ENCODE measurements at regions not wholly inside any gene's neighbourhood (a gene's known extent, or its start where the extent isn't known, plus 50 kb on each side); places are given as distances from the start of the nearest gene placed in this dataset.

GRCh38 chr20:10771435-10772140 lies 97.8 kb upstream of the JAG1 start:
- no peak for DNase-seq

GRCh38 chr20:10774357-10774943 lies 100.7 kb upstream of the JAG1 start:
- DNase-seq, result no peak

GRCh38 chr20:10777710-10778109 lies 103.9 kb upstream of the JAG1 start:
- DNase-seq, result no peak

- no peak for DNase-seq
Measured at GRCh38 chr20:10779911-10780310, 106.1 kb upstream of the JAG1 start.

- no peak for DNase-seq
Measured at GRCh38 chr20:10780901-10781300, 107.1 kb upstream of the JAG1 start.

- no peak for DNase-seq
Measured at GRCh38 chr20:10781526-10781925, 107.7 kb upstream of the JAG1 start.

GRCh38 chr20:10783707-10784553 lies 110.1 kb upstream of the JAG1 start:
- DNase-seq, result no peak

- no peak for DNase-seq
Measured at GRCh38 chr20:10784554-10785183, 110.9 kb upstream of the JAG1 start.

GRCh38 chr20:10786678-10787077 lies 112.9 kb upstream of the JAG1 start:
- DNase-seq, result no peak

GRCh38 chr20:10788055-10788454 lies 114.3 kb upstream of the JAG1 start:
- DNase-seq, result no peak

- DNase-seq, result no peak
Measured at GRCh38 chr20:10788877-10789276, 115.1 kb upstream of the JAG1 start.

GRCh38 chr20:10789386-10789785 lies 115.6 kb upstream of the JAG1 start:
- DNase-seq, result no peak

GRCh38 chr20:10790013-10790412 lies 116.2 kb upstream of the JAG1 start:
- DNase-seq, result no peak

GRCh38 chr20:10792291-10792690 lies 118.5 kb upstream of the JAG1 start:
- no peak for DNase-seq

GRCh38 chr20:10793766-10794165 lies 120.0 kb upstream of the JAG1 start:
- no peak for DNase-seq

GRCh38 chr20:10794765-10795164 lies 121.0 kb upstream of the JAG1 start:
- DNase-seq, result no peak

- DNase-seq, result no peak
Measured at GRCh38 chr20:10795286-10796026, 121.7 kb upstream of the JAG1 start.

- no peak for DNase-seq
Measured at GRCh38 chr20:10798811-10799210, 125.0 kb upstream of the JAG1 start.

GRCh38 chr20:10799735-10800134 lies 125.9 kb upstream of the JAG1 start:
- no peak for DNase-seq

GRCh38 chr20:10800288-10800687 lies 126.5 kb upstream of the JAG1 start:
- no peak for DNase-seq

- DNase-seq, result no peak
Measured at GRCh38 chr20:10802236-10802635, 128.4 kb upstream of the JAG1 start.

- DNase-seq, result no peak
Measured at GRCh38 chr20:10805764-10806163, 132.0 kb upstream of the JAG1 start.

- no peak for DNase-seq
Measured at GRCh38 chr20:10806539-10806938, 132.7 kb upstream of the JAG1 start.
